ENCODE measurements at regions not wholly inside any gene's neighbourhood (a gene's known extent, or its start where the extent isn't known, plus 50 kb on each side); places are given as distances from the start of the nearest gene placed in this dataset.

- TF ChIP-seq, protein P1, sequence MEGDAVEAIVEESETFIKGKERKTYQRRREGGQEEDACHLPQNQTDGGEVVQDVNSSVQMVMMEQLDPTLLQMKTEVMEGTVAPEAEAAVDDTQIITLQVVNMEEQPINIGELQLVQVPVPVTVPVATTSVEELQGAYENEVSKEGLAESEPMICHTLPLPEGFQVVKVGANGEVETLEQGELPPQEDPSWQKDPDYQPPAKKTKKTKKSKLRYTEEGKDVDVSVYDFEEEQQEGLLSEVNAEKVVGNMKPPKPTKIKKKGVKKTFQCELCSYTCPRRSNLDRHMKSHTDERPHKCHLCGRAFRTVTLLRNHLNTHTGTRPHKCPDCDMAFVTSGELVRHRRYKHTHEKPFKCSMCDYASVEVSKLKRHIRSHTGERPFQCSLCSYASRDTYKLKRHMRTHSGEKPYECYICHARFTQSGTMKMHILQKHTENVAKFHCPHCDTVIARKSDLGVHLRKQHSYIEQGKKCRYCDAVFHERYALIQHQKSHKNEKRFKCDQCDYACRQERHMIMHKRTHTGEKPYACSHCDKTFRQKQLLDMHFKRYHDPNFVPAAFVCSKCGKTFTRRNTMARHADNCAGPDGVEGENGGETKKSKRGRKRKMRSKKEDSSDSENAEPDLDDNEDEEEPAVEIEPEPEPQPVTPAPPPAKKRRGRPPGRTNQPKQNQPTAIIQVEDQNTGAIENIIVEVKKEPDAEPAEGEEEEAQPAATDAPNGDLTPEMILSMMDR (IDR thresholded peaks at IDR 0.05; ENCODE audit: low read length): no peak
- TF ChIP-seq EZH2 (optimal IDR thresholded peaks at IDR 0.05; ENCODE audit: low read depth, low read length) (no peak), EZH2phosphoT487 (IDR thresholded peaks at IDR 0.05; ENCODE audit: low read length) (no peak)
- Histone ChIP-seq H3K4me3 (ENCODE audit: low read length) (no peak overlapping the region), H3K4me1 (ENCODE audit: low read length) (no peaks in the 10 kb centered on the region), H3K9me2 (replicated peaks; ENCODE audit: insufficient read depth, low read length) (no peaks in the 10 kb centered on the region), H3K27ac (ENCODE audit: low read length) (no peak overlapping the region), H3K27me3 (replicated peaks; ENCODE audit: insufficient read depth, low read length) (no peaks in the 10 kb centered on the region), H2AFZ (ENCODE audit: low read length) (no peak overlapping the region), H3K36me3 (replicated peaks; ENCODE audit: insufficient read depth, low read length) (no peaks in the 10 kb centered on the region), H3K9me3 (replicated peaks; ENCODE audit: insufficient read depth, low read length) (no peaks in the 10 kb centered on the region), H3K79me2 (ENCODE audit: low read length) (no peaks in the 10 kb centered on the region), H4K20me1 (ENCODE audit: insufficient read depth, low read length) (no peaks in the 10 kb centered on the region), H3F3A (ENCODE audit: insufficient read depth, low read length) (no peaks in the 10 kb centered on the region), H3K4me2 (ENCODE audit: low read depth, low read length) (no peak overlapping the region), H3K9ac (ENCODE audit: low read length) (no peak overlapping the region)
- DNase-seq: no peak
These were observed 233.9 kb upstream of the STAC start for GRCh38 chr3:36146404-36146803.

DNA sequence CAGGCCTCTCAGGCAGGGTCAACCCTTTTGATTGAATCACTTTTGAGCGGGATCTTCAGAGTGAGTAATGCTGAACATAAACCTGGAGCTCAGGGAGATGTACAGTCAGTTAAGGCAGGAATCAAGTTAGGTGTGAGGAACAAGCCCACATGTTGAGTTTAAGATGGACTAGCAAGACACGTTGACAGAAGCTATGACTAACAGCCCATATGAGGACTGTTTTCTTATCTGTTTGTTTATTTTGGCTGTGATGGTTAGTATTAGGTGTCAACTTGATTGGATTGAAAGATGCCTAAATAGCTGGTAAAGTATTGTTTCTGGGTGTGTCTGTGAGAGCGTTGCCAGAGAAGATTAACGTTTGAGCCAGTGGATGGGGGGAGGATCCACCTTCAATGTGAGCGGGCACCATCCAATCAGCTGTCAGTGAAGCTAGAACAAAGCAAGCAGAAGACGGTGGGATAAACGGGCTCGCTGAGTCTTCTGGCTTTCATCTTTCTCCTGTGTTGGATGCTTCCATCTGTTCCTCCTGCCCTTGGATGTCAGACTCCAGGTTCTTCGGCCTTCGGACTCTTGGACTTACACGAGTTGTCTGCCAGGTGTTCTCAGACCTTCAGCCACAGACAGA, 232.3 kb upstream of the STAC start:
- Histone ChIP-seq H3K9me2 (replicated peaks; ENCODE audit: insufficient read depth, low read length) (no peaks in the 10 kb centered on the region), H3K27me3 (replicated peaks; ENCODE audit: insufficient read depth, low read length) (no peaks in the 10 kb centered on the region), H3K79me2 (ENCODE audit: low read length) (no peaks in the 10 kb centered on the region), H2AFZ (ENCODE audit: low read length) (no peak overlapping the region), H3K36me3 (replicated peaks; ENCODE audit: insufficient read depth, low read length) (no peaks in the 10 kb centered on the region), H3K27ac (ENCODE audit: low read length) (no peak overlapping the region), H3K9ac (ENCODE audit: low read length) (no peak overlapping the region), H3K4me2 (ENCODE audit: low read depth, low read length) (no peak overlapping the region), H3F3A (ENCODE audit: insufficient read depth, low read length) (no peaks in the 10 kb centered on the region), H3K4me3 (ENCODE audit: low read length) (no peak overlapping the region), H3K4me1 (ENCODE audit: low read length) (no peaks in the 10 kb centered on the region), H4K20me1 (ENCODE audit: insufficient read depth, low read length) (no peaks in the 10 kb centered on the region), H3K9me3 (replicated peaks; ENCODE audit: insufficient read depth, low read length) (no peaks in the 10 kb centered on the region)
- TF ChIP-seq EZH2 (optimal IDR thresholded peaks at IDR 0.05; ENCODE audit: low read depth, low read length): no peak
- TF ChIP-seq, protein P1 (IDR thresholded peaks at IDR 0.05; ENCODE audit: low read length): no peak
- TF ChIP-seq EZH2phosphoT487 (IDR thresholded peaks at IDR 0.05; ENCODE audit: low read length): no peak
- DNase-seq: no peak

GRCh38 chr3:36149447-36149865, 230.8 kb upstream of the STAC start:
- H3K36me3 ChIP-seq (replicated peaks; ENCODE audit: insufficient read depth, low read length): no peaks in the 10 kb centered on the region
- no peak overlapping the region for H2AFZ ChIP-seq (ENCODE audit: low read length)

More at GRCh38 chr3:36149447-36149865, 230.8 kb upstream of the STAC start:
- TF ChIP-seq, protein P1 (IDR thresholded peaks at IDR 0.05; ENCODE audit: low read length): no peak
- TF ChIP-seq EZH2phosphoT487 (IDR thresholded peaks at IDR 0.05; ENCODE audit: low read length) (no peak), EZH2 (optimal IDR thresholded peaks at IDR 0.05; ENCODE audit: low read depth, low read length) (no peak)
- Histone ChIP-seq H4K20me1 (ENCODE audit: insufficient read depth, low read length) (no peaks in the 10 kb centered on the region), H3K9me2 (replicated peaks; ENCODE audit: insufficient read depth, low read length) (no peaks in the 10 kb centered on the region), H3K4me2 (ENCODE audit: low read depth, low read length) (no peak overlapping the region), H3K9me3 (replicated peaks; ENCODE audit: insufficient read depth, low read length) (no peaks in the 10 kb centered on the region), H3K9ac (ENCODE audit: low read length) (no peak overlapping the region), H3K4me1 (ENCODE audit: low read length) (no peaks in the 10 kb centered on the region), H3K27me3 (replicated peaks; ENCODE audit: insufficient read depth, low read length) (no peaks in the 10 kb centered on the region), H3K4me3 (ENCODE audit: low read length) (no peak overlapping the region), H3F3A (ENCODE audit: insufficient read depth, low read length) (no peaks in the 10 kb centered on the region), H3K27ac (ENCODE audit: low read length) (no peak overlapping the region), H3K79me2 (ENCODE audit: low read length) (no peaks in the 10 kb centered on the region)
- DNase-seq: no peak
